ENCODE measurements at regions not wholly inside any gene's neighbourhood (a gene's known extent, or its start where the extent isn't known, plus 50 kb on each side); places are given as distances from the start of the nearest gene placed in this dataset.

GRCh38 chr13:21762512-21762911, 91.6 kb downstream of the FGF9 start:
- POLR2A ChIA-PET = no interaction called here
- Mint-ChIP-seq H3K27ac (no peak overlapping the region), H3K27me3 (no peaks in the 10 kb centered on the region), H3K36me3 (ENCODE audit: low read depth) (no peaks in the 10 kb centered on the region), H3K9me3 (no peaks in the 10 kb centered on the region), H3K4me1 (no peaks in the 10 kb centered on the region), H3K4me3 (no peak overlapping the region)
- no peak for ATAC-seq (ENCODE audit: low read depth)
- intact Hi-C loops (cut with micrococcal nuclease) = no loop called here
- CTCF ChIA-PET = no interaction called here
- DNase-seq = no peak
- no peak for TF ChIP-seq CTCF (IDR thresholded peaks at IDR 0.05)

GRCh38 chr13:21767032-21767431, 96.2 kb downstream of the FGF9 start:
- Mint-ChIP-seq H3K4me1 (no peaks in the 10 kb centered on the region), H3K36me3 (ENCODE audit: low read depth) (no peaks in the 10 kb centered on the region), H3K27me3 (peaks cover 2% of the 10 kb centered on the region), H3K27ac (no peak overlapping the region), H3K4me3 (no peak overlapping the region), H3K9me3 (peaks cover 4% of the 10 kb centered on the region)
- CTCF ChIA-PET = no interaction called here
- DNase-seq (no peak), ATAC-seq (ENCODE audit: low read depth) (no peak)
- POLR2A ChIA-PET = no interaction called here
- intact Hi-C loops (cut with micrococcal nuclease) = no loop called here
- no peak for TF ChIP-seq CTCF (IDR thresholded peaks at IDR 0.05)

DNA sequence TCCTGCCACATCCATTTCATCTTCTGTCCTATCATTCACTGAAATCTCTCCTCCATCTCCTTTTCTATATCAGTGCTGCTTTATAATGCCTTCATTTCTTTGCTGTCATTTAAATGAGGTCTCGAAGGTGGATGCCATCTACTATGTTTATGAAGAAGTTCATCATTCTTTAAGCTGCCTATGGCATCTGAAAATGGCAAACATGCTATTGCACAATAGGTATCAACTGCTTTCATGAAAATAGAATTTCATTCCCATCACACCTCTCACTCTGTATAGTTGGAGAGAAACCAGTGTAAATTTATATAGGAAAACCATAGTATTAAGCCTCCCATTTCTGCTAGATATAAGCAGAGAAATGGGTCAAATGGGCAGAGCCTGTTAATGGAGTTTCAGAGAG, 100.2 kb downstream of the FGF9 start:
- CTCF ChIA-PET = no interaction called here
- no peak for ATAC-seq (ENCODE audit: low read depth)
- POLR2A ChIA-PET = no interaction called here
- Mint-ChIP-seq H3K4me3 (no peak overlapping the region), H3K36me3 (ENCODE audit: low read depth) (no peaks in the 10 kb centered on the region), H3K27me3 (peaks cover 2% of the 10 kb centered on the region), H3K27ac (no peak overlapping the region), H3K4me1 (no peaks in the 10 kb centered on the region), H3K9me3 (peaks cover 4% of the 10 kb centered on the region)
- intact Hi-C loops (cut with micrococcal nuclease) = no loop called here
- TF ChIP-seq CTCF (IDR thresholded peaks at IDR 0.05) = no peak
- no peak for DNase-seq

DNA sequence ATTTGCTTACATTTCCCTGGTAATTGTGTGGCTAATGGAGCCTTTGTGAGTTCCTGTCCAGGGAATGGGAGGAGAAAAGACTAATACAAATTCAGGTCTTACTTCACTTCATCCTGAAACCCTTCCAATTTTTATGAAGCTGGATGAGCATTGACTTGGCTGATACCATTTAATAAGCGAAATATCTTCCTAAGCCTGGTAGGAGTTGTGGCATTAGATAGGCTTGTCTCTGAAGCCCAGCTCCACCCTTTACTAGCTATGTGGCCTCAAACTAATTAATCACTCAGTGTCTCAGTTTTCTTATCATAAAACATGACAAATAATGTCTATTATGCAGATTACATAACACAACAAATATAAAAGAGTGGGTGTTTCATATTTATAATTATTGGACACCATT, 106.3 kb downstream of the FGF9 start:
- Mint-ChIP-seq H3K4me3 (no peak overlapping the region), H3K36me3 (ENCODE audit: low read depth) (no peaks in the 10 kb centered on the region), H3K27me3 (no peaks in the 10 kb centered on the region), H3K27ac (no peak overlapping the region), H3K4me1 (no peaks in the 10 kb centered on the region), H3K9me3 (peaks cover 11% of the 10 kb centered on the region)
- intact Hi-C loops (cut with micrococcal nuclease) = no loop called here
- CTCF ChIA-PET = no interaction called here
- DNase-seq (no peak), ATAC-seq (ENCODE audit: low read depth) (no peak)
- POLR2A ChIA-PET = no interaction called here
- no peak for TF ChIP-seq CTCF (IDR thresholded peaks at IDR 0.05)

DNA sequence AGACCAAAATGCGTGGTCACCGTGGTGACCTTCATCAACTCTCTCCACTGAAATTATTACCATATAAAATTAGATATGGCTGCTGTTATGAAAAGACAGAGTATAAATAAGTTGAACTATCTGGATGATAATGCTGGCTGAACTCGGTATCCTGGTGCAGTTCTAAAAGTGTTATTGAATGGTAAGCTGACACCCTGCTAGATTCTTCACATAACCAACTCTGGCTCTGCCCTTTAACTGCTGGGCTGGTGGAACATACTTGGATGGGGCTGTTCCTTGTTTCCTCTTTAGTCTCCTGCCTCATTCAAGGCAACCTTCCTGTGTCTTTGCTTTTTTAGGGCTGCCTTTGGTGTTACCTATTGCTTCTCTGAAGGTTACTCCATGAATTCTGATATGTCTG, 106.9 kb downstream of the FGF9 start:
- H3K9me3 Mint-ChIP-seq = peaks cover 11% of the 10 kb centered on the region
- intact Hi-C loops (cut with micrococcal nuclease) = no loop called here
- ATAC-seq (ENCODE audit: low read depth) = no peak
- H3K27ac Mint-ChIP-seq = no peak overlapping the region
- no peaks in the 10 kb centered on the region for H3K36me3 Mint-ChIP-seq (ENCODE audit: low read depth)
- no peaks in the 10 kb centered on the region for H3K4me1 Mint-ChIP-seq
- TF ChIP-seq CTCF (IDR thresholded peaks at IDR 0.05) = no peak
- no peak for DNase-seq
- H3K27me3 Mint-ChIP-seq = no peaks in the 10 kb centered on the region
- CTCF ChIA-PET = no interaction called here
- no peak overlapping the region for H3K4me3 Mint-ChIP-seq
- POLR2A ChIA-PET = no interaction called here
